ENCODE measurements at regions not wholly inside any gene's neighbourhood (a gene's known extent, or its start where the extent isn't known, plus 50 kb on each side); places are given as distances from the start of the nearest gene placed in this dataset.

GRCh38 chr6:110528930-110529325 lies 52.5 kb upstream of the SLC22A16 start:
- Histone ChIP-seq H3K9me3 (ENCODE audit: control insufficient read depth, insufficient read depth, low read length) (no peaks in the 10 kb centered on the region), H2AK5ac (ENCODE audit: low read depth, low read length) (peak overlapping the region; percentile 100), H3K23ac (ENCODE audit: low read depth, low read length) (peak overlapping the region; percentile 94), H4K20me1 (ENCODE audit: insufficient read depth, low read length) (no peaks in the 10 kb centered on the region), H3K4me2 (ENCODE audit: low read depth, low read length) (peak overlapping the region; percentile 7; the same call in 1 of the 2 replicates), H4K5ac (ENCODE audit: low read depth, low read length) (peak overlapping the region; percentile 85), H2BK15ac (ENCODE audit: low read depth, low read length) (peak overlapping the region; percentile 93), H2BK20ac (ENCODE audit: low read depth, low read length) (peak overlapping the region; percentile 97), H3K4me3 (ENCODE audit: insufficient read depth, low read depth, low read length) (no peak overlapping the region), H2BK120ac (ENCODE audit: low read depth, low read length) (peak overlapping the region; percentile 97), H3K27ac (ENCODE audit: insufficient read depth, low read length) (peak overlapping the region; percentile 73), H2BK5ac (ENCODE audit: low read depth, low read length, poor library complexity, severe bottlenecking) (peak overlapping the region; percentile 88), H2AK9ac (replicated peaks; ENCODE audit: low read depth, low read length, poor library complexity) (peak overlapping the region; percentile 94), H3K27me3 (ENCODE audit: control insufficient read depth, insufficient read depth, low read length) (no peaks in the 10 kb centered on the region), H3K9ac (ENCODE audit: low read depth, low read length) (no peak overlapping the region), H3K4me1 (ENCODE audit: control insufficient read depth, insufficient read depth, low read length) (peaks cover 13% of the 10 kb centered on the region), H3K18ac (ENCODE audit: low read depth, low read length) (peak overlapping the region; percentile 90; the same call in 1 of the 2 replicates), H3K9me1 (ENCODE audit: insufficient read depth, low read length) (peaks cover 10% of the 10 kb centered on the region; the same call in 1 of the 2 replicates), H3K56ac (ENCODE audit: extremely low read depth, insufficient read depth, low read length) (peak overlapping the region; percentile 71), H3K36me3 (ENCODE audit: control insufficient read depth, insufficient read depth, low read length) (no peaks in the 10 kb centered on the region), H4K8ac (ENCODE audit: low read depth in 2 of 2, low read length in 2 of 2) (peak overlapping the region; percentile 60 to 96), H3K4ac (ENCODE audit: low read depth, low read length) (peak overlapping the region; percentile 97), H3K14ac (replicated peaks; ENCODE audit: low read depth, low read length) (peak overlapping the region; percentile 96), H2AFZ (replicated peaks; ENCODE audit: low read length, poor library complexity) (peak overlapping the region; percentile 88), H4K91ac (ENCODE audit: insufficient read depth, low read depth, low read length) (peak overlapping the region; percentile 87), H3K79me1 (ENCODE audit: low read depth in 1 of 2, low read length in 2 of 2) (no peaks in the 10 kb centered on the region; a peak in 1 of 4 replicates)
- intact Hi-C loops (cut with micrococcal nuclease), result loop anchor here (1.0 to 2.0 kb wide), 6 partner anchors 153 to 681 kb away; partner anchors contain the start of genes CDK19 and GTF3C6
- in situ Hi-C loops (cut with MboI; ENCODE audit: low sequenced_read_pairs), result loop anchor here (10.0 to 25.0 kb wide), 2 partner anchors 426 to 683 kb away; partner anchors contain the start of gene GTF3C6
- no CpG with 5 or more reads among the region's 6 CpGs for WGBS, 2 experiments (ENCODE audit: extremely low coverage in 2 of 2, insufficient read length in 1 of 2)
- dilution Hi-C loops (cut with HindIII; ENCODE audit: low sequenced_read_pairs, unreplicated experiment), result no loop called here
- no TSS peak for BruUV-seq (replicated peaks)
- DNase-seq (no peak), ATAC-seq (ENCODE audit: low read depth) (no peak)
- no peak for TF ChIP-seq NFE2L2 (IDR thresholded peaks at IDR 0.05; ENCODE audit: low read depth, low read length)
- TF ChIP-seq CHD1 (IDR thresholded peaks at IDR 0.05; ENCODE audit: low read depth, low read length), result no peak
- TF ChIP-seq ELK1 (IDR thresholded peaks at IDR 0.05; ENCODE audit: borderline replicate concordance, low read depth, low read length), result no peak
- no peak for TF ChIP-seq RFX5 (IDR thresholded peaks at IDR 0.05; ENCODE audit: low read depth, low read length)
- ChIA-PET POLR2A (ENCODE audit: unreplicated experiment) (interaction anchor here (1.0 kb wide), 1 partner anchor 345 kb away, joined by 3 read pairs; the partner anchor contains the start of gene AMD1), CTCF (interaction anchor here (0.6 to 1.5 kb wide), 6 partner anchors 10 to 483 kb away, joined by 3 to 7 read pairs (median 4); no protein-coding TSS in a partner anchor)
